ENCODE measurements at regions not wholly inside any gene's neighbourhood (a gene's known extent, or its start where the extent isn't known, plus 50 kb on each side); places are given as distances from the start of the nearest gene placed in this dataset.

DNA sequence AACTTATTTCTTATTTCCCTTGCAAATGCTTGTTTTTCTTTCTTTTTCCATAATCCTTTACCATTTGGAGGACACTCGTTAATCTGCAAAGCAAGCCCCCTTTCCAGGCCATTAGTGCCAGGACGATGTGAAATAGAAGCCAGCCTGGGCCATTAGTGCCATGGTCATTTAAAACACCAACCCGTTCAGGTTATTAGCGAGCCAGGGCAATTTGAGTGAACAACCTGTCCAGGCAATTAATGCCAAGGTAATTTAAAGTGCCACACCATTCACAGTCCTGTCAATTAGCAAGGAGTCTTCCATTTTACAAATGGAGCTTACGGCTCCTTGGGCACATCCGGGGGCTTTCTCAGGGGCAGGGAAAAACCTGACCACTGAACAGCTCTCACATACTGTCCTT, 370.6 kb downstream of the HRH4 start:
- DNase-seq (ENCODE audit: low spot score): no peak

DNA sequence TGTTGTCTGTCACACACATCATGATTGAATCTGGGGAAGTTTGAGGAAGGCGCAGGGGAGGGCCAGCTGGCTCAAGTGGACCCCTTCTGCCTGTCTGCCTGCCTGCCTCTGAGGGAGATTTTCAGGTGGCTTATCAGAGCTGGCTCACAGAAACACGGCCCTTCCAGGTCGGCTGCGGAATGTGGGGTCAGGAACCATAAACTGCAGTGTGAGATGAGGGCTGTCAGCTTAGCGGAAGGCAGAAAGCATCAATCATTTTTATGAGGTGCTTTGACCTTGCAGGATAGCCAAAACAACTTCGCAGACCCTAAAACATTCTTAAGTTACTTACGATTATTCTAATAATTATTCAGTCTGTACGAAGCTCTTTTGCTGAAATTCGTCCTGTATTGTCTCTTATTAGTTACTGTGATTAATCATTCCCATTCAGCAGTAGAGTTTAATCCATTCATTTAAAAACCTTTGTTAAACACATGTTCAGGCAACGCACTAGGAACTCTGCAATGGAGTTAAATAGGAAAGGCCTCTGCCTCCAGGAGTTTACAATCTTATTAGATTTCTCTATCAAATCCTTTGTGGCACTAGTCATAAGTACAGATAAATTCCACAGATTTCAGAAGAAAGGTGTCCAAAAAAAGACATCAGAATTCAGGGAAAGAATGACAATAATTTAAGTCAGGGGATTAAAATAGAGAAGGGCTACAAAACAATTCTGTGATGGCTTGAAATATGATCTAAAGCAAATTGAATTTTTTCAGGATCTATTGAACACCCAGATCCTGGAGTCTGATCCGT, 371.6 kb downstream of the HRH4 start:
- DNase-seq (ENCODE audit: low spot score): no peak

GRCh38 chr18:24835751-24836150, 375.3 kb downstream of the HRH4 start:
- DNase-seq (ENCODE audit: low spot score): no peak

DNA sequence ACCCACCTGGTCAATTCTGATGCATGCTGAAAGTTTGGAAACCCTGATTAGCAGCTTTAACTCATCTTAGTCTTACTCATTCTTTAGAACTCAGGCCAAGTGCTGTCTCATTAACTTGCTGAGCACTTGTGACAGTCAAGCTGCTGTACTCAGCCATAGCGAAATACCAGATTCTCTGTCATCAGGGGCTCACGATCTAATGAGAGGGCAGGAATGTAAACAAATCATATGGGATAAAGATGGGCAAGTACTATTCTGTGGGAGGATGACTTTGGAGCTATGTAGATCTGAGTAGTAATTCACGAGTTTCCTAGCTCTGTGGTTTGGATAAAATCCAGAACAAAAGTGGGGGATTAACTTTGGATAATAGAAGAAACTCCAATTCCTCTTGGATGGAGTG, 376.6 kb downstream of the HRH4 start:
- no peak for DNase-seq (ENCODE audit: low spot score)

GRCh38 chr18:24840051-24840450, 379.6 kb downstream of the HRH4 start:
- DNase-seq (ENCODE audit: low spot score): no peak

GRCh38 chr18:24840640-24841039, 380.2 kb downstream of the HRH4 start:
- DNase-seq (ENCODE audit: low spot score): no peak

DNA sequence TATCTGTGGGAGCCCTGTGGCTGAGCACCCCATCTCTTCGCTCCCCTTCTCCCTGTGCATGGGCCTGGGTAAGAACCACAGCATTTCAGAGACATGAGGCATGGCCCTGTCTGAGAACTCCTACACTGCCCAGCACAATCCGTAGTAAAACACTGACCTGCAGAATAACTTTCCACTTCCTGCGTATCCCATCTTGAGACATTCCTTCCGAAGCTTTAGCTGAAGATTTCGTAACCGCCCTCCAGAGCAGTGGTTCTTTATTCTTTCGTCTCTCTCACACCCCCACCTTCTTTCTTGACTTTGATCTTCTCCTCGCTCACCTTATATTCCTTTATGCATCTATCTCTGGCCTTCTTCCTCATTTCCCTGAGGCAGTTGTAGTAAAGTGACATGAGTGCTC, 381.1 kb downstream of the HRH4 start:
- DNase-seq (ENCODE audit: low spot score): no peak

- DNase-seq (ENCODE audit: low spot score): no peak
These were observed 382.7 kb downstream of the HRH4 start for GRCh38 chr18:24843123-24843522.

DNA sequence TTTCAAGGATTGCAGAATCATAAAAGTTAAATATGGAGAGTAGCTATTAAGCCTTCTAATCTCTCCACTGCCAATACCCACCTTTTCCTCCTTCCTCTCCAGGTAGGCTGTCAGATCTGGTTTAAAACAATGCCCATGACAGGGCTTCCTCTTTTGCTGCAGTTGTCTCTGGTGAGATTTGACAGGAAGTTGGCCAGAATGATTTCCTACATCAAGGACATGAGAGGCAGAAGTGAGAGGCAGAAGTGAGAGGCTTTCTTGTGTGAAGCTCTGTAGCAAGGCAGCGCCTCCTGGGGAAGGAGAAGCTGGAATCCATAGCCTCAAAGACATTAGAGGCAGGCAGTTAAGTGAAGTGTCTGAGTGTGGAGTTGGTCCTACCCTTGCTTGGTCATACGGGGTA, 385.7 kb downstream of the HRH4 start:
- no peak for DNase-seq (ENCODE audit: low spot score)

GRCh38 chr18:24850532-24850931, 390.1 kb downstream of the HRH4 start:
- no peak for DNase-seq (ENCODE audit: low spot score)

DNA sequence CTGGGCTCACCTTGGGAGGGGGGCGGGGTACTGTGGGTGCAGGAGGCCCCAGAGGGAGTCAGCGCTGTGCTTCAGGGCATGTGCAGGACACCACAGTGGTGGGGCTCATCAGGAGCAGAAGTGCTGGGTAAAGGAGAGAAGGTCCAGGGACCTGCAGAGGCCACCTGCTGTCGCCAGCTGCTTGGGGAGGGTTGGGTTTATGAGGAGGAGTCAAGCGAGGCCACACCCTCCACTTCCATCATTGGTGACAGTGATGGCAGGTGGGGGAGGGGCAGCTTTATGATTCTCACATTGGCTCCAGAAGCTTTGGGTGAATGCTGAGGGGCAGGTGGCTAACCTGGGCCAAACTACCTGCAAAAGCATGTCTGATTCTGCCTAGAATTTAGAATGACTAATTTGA, 392.6 kb downstream of the HRH4 start:
- no peak for DNase-seq (ENCODE audit: low spot score)

DNA sequence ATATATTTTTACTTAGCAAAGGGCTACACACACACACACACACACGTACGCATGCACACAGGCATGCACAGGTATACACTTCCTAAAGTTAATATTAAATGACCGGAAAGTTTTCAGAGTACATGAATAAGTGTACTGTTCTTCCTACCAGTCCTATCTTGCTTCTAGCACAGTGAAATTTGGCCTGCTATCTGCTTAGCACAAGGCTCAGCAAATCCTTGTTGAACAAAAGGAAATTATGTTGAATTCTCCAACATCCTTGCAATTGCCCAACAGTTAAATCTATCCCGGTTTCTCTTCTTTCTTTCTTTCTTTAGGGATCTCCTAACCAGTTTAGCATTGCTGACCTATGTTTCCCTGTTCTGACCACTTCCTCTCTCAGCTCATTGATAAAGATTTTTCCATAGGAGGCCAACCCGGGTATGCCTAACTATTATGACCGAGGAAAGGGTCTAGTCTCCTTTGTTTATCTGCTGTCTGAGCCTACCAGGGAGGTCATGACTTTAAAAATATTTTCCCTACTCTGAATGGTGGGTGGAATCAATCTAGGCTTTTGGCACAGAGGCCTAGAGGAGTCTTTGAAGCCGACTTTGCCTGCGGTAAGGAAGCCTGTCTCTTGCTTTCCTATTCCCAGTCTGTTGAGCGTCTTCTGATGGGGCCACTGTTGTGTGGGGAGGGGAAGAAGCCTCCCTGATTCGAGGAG, 400.7 kb downstream of the HRH4 start:
- no peak for DNase-seq (ENCODE audit: low spot score)

DNA sequence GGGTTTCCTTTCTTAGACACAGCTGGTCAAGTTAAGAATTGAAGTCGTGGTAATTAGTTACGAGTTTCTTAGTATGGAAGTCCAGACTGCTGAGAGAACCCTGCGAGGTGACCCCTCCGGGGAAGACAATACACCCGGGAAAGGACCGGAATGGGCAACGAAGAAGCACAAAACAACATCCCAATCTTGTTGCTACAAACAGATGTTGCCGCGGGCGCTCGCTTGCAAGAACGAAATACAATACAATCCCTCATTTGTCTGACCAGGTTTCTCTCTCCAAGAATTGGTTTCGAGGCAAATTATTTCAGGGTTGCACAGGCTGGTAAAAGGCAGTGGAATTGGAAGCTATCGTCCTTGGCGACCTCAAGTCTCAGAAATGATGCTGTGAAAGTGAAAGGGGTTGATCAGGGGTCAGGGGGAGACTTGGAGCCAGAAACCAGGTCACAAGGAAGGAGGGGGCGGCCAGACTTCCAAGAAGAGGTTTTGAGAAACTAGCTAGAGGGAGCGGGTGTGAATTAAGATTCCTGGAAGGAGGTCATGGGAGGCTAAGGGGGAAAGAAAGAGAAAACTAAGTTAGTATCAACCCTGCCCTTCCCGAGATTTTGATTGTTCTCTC, 401.9 kb downstream of the HRH4 start:
- no peak for DNase-seq (ENCODE audit: low spot score)

- no peak for DNase-seq (ENCODE audit: low spot score)
These were observed 407.9 kb downstream of the HRH4 start for GRCh38 chr18:24868311-24868710.

DNA sequence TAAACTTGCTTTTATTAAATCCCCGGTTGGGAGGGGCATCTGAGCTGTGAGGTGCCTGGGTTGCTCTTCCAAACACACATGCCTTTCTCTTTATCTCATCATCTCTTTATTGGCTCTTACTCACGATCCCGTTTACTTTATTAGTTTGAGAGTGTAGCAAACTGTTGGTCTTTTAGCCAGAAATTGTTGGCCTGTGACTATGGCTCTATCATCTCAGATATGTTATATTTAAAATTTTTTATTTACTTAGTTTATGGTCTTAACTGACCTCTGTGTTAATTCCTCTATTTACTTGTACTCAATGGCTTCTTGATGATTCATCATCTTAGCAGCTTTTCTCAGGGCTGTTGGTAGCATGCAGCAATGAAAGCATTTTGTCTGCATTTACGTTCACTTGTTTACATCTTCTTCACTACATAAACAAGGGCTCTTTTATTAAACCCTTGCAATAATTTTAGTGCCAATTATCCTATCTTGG, 408.4 kb downstream of the HRH4 start:
- DNase-seq (ENCODE audit: low spot score): no peak

GRCh38 chr18:24869285-24869684, 408.8 kb downstream of the HRH4 start:
- DNase-seq (ENCODE audit: low spot score): no peak

DNA sequence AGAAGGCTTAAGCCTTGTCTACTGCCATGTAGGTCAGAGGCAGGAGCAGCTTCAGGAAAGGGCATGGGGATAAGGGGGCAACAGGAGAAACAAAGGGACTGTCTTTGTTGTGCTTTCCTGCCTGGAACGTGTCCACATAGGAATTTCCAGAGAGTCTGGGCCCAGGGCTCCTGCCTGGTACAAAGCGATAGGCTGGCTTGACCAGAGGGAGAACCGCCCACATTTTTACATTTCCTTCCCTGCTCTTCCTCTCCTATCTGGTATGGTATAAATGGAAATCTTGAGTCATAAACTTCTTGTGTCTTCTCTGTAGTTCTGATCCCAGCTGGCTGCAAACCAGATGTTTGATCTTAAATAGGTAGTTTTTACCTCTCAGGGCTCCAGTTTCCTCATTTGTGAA, 414.8 kb downstream of the HRH4 start:
- DNase-seq (ENCODE audit: low spot score): no peak

DNA sequence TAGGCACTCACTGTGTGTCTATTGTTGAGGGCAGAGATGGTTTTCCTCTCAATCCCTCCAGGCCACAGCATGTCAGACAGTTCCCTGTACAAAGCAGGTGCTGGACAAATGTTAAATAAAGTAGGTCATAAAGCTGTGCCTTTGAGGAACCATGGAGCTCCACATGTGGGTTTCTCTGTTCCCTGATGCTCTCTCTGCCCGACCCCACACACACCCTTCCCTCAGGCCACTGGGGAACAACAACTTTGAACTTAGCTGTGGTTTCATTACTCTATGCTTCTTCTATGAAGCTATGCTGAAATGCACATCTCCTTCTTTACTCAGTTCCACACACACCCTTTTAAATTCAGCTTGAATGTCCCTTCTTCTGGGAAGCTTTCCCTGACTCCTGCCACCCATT, 415.3 kb downstream of the HRH4 start:
- DNase-seq (ENCODE audit: low spot score): no peak

DNA sequence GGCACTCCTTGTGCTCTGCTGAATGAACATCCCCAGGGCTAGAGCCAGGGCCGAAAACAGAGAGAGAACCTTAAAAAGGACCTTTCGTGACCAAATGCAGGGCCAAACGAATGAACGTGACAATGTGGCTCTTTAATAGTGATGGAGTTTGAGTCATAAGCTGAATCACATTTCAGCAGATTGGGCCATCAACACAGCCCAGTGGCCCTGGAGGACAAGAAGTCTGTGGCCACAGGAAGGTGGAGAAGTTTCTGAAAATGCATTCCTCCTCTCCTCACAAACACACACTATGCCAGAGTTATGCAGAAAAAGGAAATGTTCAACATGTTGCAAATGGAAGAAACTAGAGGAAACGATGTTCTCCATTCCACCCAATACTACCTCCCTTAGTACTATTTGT, 415.8 kb downstream of the HRH4 start:
- no peak for DNase-seq (ENCODE audit: low spot score)

GRCh38 chr18:24877066-24877465, 416.6 kb downstream of the HRH4 start:
- DNase-seq (ENCODE audit: low spot score): no peak

DNA sequence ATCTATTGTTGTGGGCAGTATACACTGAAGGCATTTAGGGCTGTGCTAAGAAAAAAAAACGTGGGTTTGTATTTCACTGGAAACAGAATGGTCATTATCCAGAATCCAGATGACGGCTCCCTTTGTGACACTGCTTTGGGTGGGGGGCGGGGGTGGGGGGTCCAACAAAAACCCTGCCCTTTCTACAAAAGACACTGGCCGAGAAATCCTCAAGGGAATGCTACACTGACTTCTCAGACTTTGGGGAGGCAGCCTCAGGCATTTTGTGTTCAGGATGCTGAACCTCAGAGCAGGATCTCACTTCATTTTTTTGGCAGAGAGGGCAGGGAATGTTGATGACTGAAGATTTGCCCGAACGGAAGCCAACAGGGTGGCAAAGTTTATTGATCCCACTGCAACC, 417.1 kb downstream of the HRH4 start:
- no peak for DNase-seq (ENCODE audit: low spot score)

DNA sequence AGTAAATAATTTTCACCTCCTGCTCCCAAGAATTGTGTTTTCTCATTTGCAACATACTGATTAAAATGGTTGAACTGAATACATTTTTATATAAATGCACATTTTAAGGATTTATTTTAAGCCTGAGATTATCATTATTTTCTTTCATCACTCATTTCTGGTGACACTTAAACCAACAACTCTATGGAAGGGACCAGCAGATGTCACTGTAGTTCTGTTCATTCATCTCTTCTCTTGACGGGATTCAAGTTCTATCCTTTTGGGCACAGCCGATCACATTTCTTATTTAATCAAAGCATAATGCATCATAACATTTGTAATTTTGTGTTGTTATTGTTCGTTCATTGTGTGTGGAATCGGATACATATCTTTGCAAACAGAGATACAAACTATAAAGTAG, 417.9 kb downstream of the HRH4 start:
- no peak for DNase-seq (ENCODE audit: low spot score)

GRCh38 chr18:24885276-24885675, 424.8 kb downstream of the HRH4 start:
- DNase-seq (ENCODE audit: low spot score): no peak
